Endothelial cell of umbilical vein (primary cell): ENCODE measurements at regions not wholly inside any gene's neighbourhood (a gene's known extent, or its start where the extent isn't known, plus 50 kb on each side); places are given as distances from the start of the nearest gene placed in this dataset.

Source experiments
- BruUV-seq: library from RNA; stranded (reverse); fragments of 400-500 nt; replicated peaks from 2 replicates; lab custom pipeline; 2021; lab: Mats Ljungman, UMichigan
- CTCF ChIA-PET: fragments of 300-600, 350-600 bp; sonication (Branson Sonifier 250); formaldehyde crosslinking; loops from one replicate; lab custom pipeline; 2021; ENCODE audit warnings: antibody characterized with exemption, inconsistent platforms; lab: Charles Lee
- POLR2A ChIA-PET: fragments of 300-600, 350-600 bp; sonication (Branson Sonifier 250); formaldehyde crosslinking; loops from one replicate; lab custom pipeline; 2021; ENCODE audit warnings: antibody characterized with exemption, inconsistent platforms; lab: Charles Lee
- DNase-seq: peaks from one replicate; pipeline ENCODE4 v3.0.0-alpha.2; 2011; ENCODE audit warnings: low read depth, low spot score
- FAIRE-seq: peaks from 2 replicates; lab custom pipeline; 2011; peaks lifted over from hg19 to GRCh38; lab: Jason Lieb, UNC
- H2AFZ ChIP-seq: 2 replicates; pipeline ENCODE4 v1.6.0; 2012; ENCODE audit warnings: low read depth, low read length, control low read depth, inconsistent platforms
- H3K27ac ChIP-seq: 2 replicates; pipeline ENCODE4 v1.5.1; 2011; ENCODE audit warnings: low read depth, mild to moderate bottlenecking, control low read depth, low read length, moderate library complexity; ENCODE audit not compliant: insufficient read depth
- H3K27me3 ChIP-seq, 2 experiments: 2 replicates each; pipeline versions ENCODE4 v1.6.0 to v1.6.1; 2011; ENCODE audit warnings: low read length in 2 of 2, mixed read lengths in 1 of 2; ENCODE audit not compliant: control insufficient read depth in 2 of 2, insufficient read depth in 2 of 2
- H3K36me3 ChIP-seq, 2 experiments: 2 replicates in 1 of 2; 3 replicates in 1 of 2; pipeline ENCODE4 v1.5.1; 2011; ENCODE audit warnings: low read length in 2 of 2, mild to moderate bottlenecking in 1 of 2, moderate library complexity in 1 of 2; ENCODE audit not compliant: control insufficient read depth in 2 of 2, insufficient read depth in 2 of 2; ENCODE audit errors: extremely low read depth in 1 of 2
- H3K4me1 ChIP-seq: 3 replicates; pipeline ENCODE4 v1.5.1; 2011; ENCODE audit warnings: mild to moderate bottlenecking, low read length; ENCODE audit not compliant: control insufficient read depth, insufficient read depth; ENCODE audit errors: extremely low read depth
- H3K4me2 ChIP-seq: 2 replicates; pipeline ENCODE4 v1.6.1; 2011; ENCODE audit warnings: low read length, control low read depth, mixed read lengths; ENCODE audit not compliant: insufficient read depth
- H3K4me3 ChIP-seq, 3 experiments: fragments of 200-600 bp in 1 of 3; sonication (generic), shearing (Covaris generic) in 1 of 3; replicated peaks in 1 of 3; 2 replicates each; pipeline ENCODE4 v1.5.1; 2011 to 2016; ENCODE audit warnings: control low read depth in 3 of 3, low read length in 3 of 3, mild to moderate bottlenecking in 2 of 3, inconsistent platforms in 1 of 3, low read depth in 1 of 3, moderate library complexity in 1 of 3; ENCODE audit not compliant: insufficient read depth in 1 of 3
- H3K79me2 ChIP-seq: 2 replicates; pipeline ENCODE4 v1.6.0; 2012; ENCODE audit warnings: low read length, inconsistent platforms; ENCODE audit not compliant: control insufficient read depth, insufficient read depth
- H3K9ac ChIP-seq: replicated peaks from 2 replicates; pipeline ENCODE3; 2011; ENCODE audit warnings: low read length, control low read depth; ENCODE audit not compliant: insufficient read depth; ENCODE audit errors: extremely low read depth
- H3K9me1 ChIP-seq: replicated peaks from 3 replicates; pipeline ENCODE4 v1.6.0; 2011; ENCODE audit warnings: mild to moderate bottlenecking, low read length; ENCODE audit not compliant: control insufficient read depth, insufficient read depth; ENCODE audit errors: extremely low read depth
- H3K9me3 ChIP-seq: replicated peaks from 2 replicates; pipeline ENCODE4 v1.5.1; 2012; ENCODE audit warnings: low read length, inconsistent platforms; ENCODE audit not compliant: control insufficient read depth, insufficient read depth
- H4K20me1 ChIP-seq: replicated peaks from 2 replicates; pipeline ENCODE3; 2011; ENCODE audit warnings: mild to moderate bottlenecking, low read length; ENCODE audit not compliant: control insufficient read depth, insufficient read depth; ENCODE audit errors: extremely low read depth
- FOS ChIP-seq: IDR thresholded peaks from 2 replicates; pipeline ENCODE4 v1.6.1; 2011; ENCODE audit warnings: mild to moderate bottlenecking, low read length, moderate library complexity, borderline replicate concordance; ENCODE audit not compliant: insufficient read depth
- GATA2 ChIP-seq: IDR thresholded peaks from 2 replicates; pipeline ENCODE4 v1.7.0; 2011; ENCODE audit warnings: low read depth, mild to moderate bottlenecking, moderate library complexity, mixed read lengths, low read length; ENCODE audit not compliant: insufficient read length, insufficient read depth
- JUN ChIP-seq: IDR thresholded peaks from 2 replicates; pipeline ENCODE4 v1.6.1; 2011; ENCODE audit warnings: borderline replicate concordance, low read depth; ENCODE audit not compliant: insufficient read length, insufficient read depth
- MYC ChIP-seq: IDR thresholded peaks from one replicate; pipeline ENCODE4 v1.6.1; 2011; ENCODE audit warnings: mild to moderate bottlenecking, low read depth, low read length
- POLR2A ChIP-seq: IDR thresholded peaks from 2 replicates; pipeline ENCODE4 v1.6.1; 2012; ENCODE audit warnings: low read depth, mild to moderate bottlenecking, control low read depth, low read length
- POLR2AphosphoS5 ChIP-seq: IDR thresholded peaks from 2 replicates; pipeline ENCODE4 v1.6.1; 2012; ENCODE audit warnings: low read depth, mild to moderate bottlenecking, control low read depth, low read length, moderate library complexity; ENCODE audit not compliant: insufficient read depth
- dilution Hi-C: fragments of 300-500 bp; cut with MboI; formaldehyde crosslinking; loops from one replicate; pipeline ENCODE4 v1.15.0; 2019; ENCODE audit warnings: low sequenced_read_pairs; ENCODE audit not compliant: extremely low pct_ligation_motif_present
- intact Hi-C: fragments of 100-400 bp; cut with micrococcal nuclease; formaldehyde crosslinking; loops from one replicate; pipeline ENCODE4 v1.10.0; 2022
- TF ChIP-seq, protein P1 (sequence below): IDR thresholded peaks from 2 replicates; pipeline ENCODE4 v1.6.1; 2011; ENCODE audit not compliant: insufficient read depth, insufficient read length
- TF ChIP-seq, protein P2 (sequence below), 2 donors: IDR thresholded peaks; 1 replicate in 1 of 2; 2 replicates in 1 of 2; pipeline ENCODE4 v1.5.1; 2011; ENCODE audit warnings: low read length in 2 of 2, mild to moderate bottlenecking in 2 of 2, moderate library complexity in 2 of 2, control low read depth in 1 of 2, inconsistent platforms in 1 of 2, low read depth in 1 of 2; ENCODE audit not compliant: insufficient read depth in 1 of 2; ENCODE audit errors: extremely low read depth in 1 of 2

DNA sequence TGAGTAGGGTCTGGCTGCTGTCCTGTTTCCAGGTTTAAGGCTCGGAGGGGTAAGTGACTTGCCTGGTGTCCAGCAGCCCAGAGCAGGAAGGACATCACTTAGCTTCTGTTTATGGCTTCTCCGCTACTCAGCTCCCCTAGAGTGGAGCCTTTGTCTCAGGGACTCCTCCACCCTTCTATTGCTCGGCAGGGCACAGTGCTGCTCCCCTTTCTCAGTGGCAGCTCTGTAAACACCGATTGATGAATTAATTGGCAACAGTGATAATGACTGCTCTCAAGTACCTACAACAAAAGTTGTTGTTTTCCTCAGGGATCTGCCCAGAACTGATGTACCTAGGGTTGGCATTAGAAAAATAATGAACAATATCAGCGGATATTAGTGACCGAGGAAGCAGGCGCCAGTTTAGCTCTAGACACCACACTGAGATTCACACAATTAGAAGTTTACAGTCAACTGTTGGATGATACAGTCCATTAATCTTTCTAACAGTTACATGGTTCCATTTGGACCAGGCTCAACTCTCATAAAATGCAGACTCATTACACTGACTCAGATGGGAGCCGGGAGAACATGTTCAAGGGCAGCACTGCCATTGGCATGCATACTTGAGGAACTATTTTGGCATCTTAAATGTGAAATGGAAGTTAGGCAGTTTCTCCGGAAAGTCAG, 265.7 kb downstream of the MTX2 start:
- intact Hi-C loops, result no loop called here
- no peaks in the 10 kb centered on the region for H3K9me1 ChIP-seq
- H3K36me3 ChIP-seq, result no peaks in the 10 kb centered on the region
- dilution Hi-C loops, result no loop called here
- FAIRE-seq (no peak), DNase-seq (no peak)
- no peak overlapping the region for H3K4me2 ChIP-seq
- no peaks in the 10 kb centered on the region for H3K9me3 ChIP-seq
- BruUV-seq, result no TSS peak
- H3K27me3 ChIP-seq, result no peaks in the 10 kb centered on the region
- no peak for TF ChIP-seq JUN
- TF ChIP-seq FOS, result no peak
- no peak for TF ChIP-seq POLR2AphosphoS5
- TF ChIP-seq GATA2, result no peak
- TF ChIP-seq, protein P1, sequence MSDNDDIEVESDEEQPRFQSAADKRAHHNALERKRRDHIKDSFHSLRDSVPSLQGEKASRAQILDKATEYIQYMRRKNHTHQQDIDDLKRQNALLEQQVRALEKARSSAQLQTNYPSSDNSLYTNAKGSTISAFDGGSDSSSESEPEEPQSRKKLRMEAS, result no peak
- TF ChIP-seq, protein P2, sequence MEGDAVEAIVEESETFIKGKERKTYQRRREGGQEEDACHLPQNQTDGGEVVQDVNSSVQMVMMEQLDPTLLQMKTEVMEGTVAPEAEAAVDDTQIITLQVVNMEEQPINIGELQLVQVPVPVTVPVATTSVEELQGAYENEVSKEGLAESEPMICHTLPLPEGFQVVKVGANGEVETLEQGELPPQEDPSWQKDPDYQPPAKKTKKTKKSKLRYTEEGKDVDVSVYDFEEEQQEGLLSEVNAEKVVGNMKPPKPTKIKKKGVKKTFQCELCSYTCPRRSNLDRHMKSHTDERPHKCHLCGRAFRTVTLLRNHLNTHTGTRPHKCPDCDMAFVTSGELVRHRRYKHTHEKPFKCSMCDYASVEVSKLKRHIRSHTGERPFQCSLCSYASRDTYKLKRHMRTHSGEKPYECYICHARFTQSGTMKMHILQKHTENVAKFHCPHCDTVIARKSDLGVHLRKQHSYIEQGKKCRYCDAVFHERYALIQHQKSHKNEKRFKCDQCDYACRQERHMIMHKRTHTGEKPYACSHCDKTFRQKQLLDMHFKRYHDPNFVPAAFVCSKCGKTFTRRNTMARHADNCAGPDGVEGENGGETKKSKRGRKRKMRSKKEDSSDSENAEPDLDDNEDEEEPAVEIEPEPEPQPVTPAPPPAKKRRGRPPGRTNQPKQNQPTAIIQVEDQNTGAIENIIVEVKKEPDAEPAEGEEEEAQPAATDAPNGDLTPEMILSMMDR (IDR thresholded peaks at IDR 0.05; ENCODE audit: extremely low read depth in 1 of 2, insufficient read depth in 1 of 2, low read depth in 1 of 2, low read length in 2 of 2), result no peak
- TF ChIP-seq MYC, result no peak
- TF ChIP-seq POLR2A, result no peak
- H3K27ac ChIP-seq, result no peak overlapping the region
- CTCF ChIA-PET, result interaction anchor here (0.7 to 4.0 kb wide), 6 partner anchors 10 to 394 kb away, joined by 3 to 20 read pairs (median 6); no protein-coding TSS in a partner anchor
- POLR2A ChIA-PET, result interaction anchor here (0.7 to 1.0 kb wide), 2 partner anchors 16 to 73 kb away, joined by 3 read pairs; no protein-coding TSS in a partner anchor
- H3K4me1 ChIP-seq, result no peaks in the 10 kb centered on the region
- no peaks in the 10 kb centered on the region for H4K20me1 ChIP-seq
- no peak overlapping the region for H3K4me3 ChIP-seq
- no peaks in the 10 kb centered on the region for H3K79me2 ChIP-seq
- no peak overlapping the region for H2AFZ ChIP-seq
- H3K9ac ChIP-seq, result no peak overlapping the region
